HG03025 (cell line): ENCODE measurements at regions not wholly inside any gene's neighbourhood (a gene's known extent, or its start where the extent isn't known, plus 50 kb on each side); places are given as distances from the start of the nearest gene placed in this dataset.
"Not testable (repeated sequence)": the region's sequence is repeated elsewhere in the genome, so short reads cannot be mapped to it uniquely, and the experiment has no call there.

ENCODE experiments used
- ATAC-seq: cut with Tn5 transposase; IDR thresholded peaks from one replicate; pipeline ENCODE4 v1.9.1; 2021; ENCODE audit warnings: mild to moderate bottlenecking, moderate library complexity; ENCODE audit not compliant: unreplicated experiment, low FRiP score

- no peak for ATAC-seq
Observed at GRCh38 chr4:38327174-38327573, 336.8 kb upstream of the KLF3 start.

DNA sequence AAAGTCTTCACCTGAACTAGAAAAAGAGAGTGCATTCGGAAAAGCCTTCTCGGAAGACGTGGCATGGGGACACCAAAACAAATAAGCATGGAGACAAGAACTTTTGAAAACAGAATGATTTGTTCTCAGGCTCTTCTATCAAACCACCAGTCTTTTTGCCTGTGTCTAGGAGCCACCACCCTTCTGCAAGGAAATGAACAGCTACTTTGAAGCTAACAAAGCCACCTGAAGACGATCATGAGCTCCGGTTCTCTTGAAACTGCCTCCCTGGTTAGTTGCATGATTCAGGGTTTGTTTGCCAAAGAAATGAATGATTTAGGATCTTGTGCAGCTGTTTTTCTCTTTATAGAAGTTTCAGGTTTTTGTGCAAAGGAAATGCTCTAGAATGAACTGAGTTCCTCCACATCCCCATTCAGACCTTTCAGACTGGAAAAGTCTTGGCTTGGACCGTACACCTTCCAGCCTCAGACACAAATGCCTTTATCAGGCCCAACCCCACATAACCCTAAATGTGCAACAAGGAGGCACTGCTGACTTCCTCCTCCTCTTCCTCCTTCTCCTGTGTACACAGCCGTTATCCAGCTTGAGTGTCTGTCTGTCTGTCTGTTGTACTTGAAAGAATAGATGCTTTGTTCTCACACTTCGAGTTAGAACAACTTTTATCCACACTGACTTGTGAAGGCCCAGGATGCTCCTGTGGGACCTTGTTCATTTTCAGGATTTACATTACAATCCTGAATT lies 334.8 kb upstream of the KLF3 start:
- no peak for ATAC-seq

GRCh38 chr4:38330321-38330720 lies 333.7 kb upstream of the KLF3 start:
- ATAC-seq, result no peak

- ATAC-seq, result no peak
Observed at GRCh38 chr4:38330936-38331335, 333.1 kb upstream of the KLF3 start.

- no peak for ATAC-seq
Observed at GRCh38 chr4:38332699-38333098, 331.3 kb upstream of the KLF3 start.

GRCh38 chr4:38333219-38333618 lies 330.8 kb upstream of the KLF3 start:
- ATAC-seq, result no peak

DNA sequence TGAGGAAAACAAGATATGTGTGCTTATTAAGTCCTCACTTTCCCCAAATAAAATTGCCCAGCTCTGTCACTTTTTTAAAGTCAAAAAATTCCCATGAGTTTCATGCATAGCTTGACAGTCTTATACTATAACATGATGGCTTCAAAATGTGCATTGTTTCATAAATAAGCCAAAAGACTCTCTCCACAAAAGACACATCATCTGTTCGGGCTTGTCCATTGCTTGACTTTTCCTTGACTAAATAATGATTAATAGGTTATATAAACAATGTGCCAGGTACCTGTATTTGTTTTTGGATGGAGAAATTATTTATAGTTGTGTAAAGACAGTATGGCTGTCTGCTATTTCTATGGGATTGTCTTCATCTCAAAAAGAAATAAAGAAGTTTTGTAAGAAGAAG lies 329.2 kb upstream of the KLF3 start:
- no peak for ATAC-seq

GRCh38 chr4:38338939-38339338 lies 325.1 kb upstream of the KLF3 start:
- ATAC-seq, result not testable (repeated sequence)

DNA sequence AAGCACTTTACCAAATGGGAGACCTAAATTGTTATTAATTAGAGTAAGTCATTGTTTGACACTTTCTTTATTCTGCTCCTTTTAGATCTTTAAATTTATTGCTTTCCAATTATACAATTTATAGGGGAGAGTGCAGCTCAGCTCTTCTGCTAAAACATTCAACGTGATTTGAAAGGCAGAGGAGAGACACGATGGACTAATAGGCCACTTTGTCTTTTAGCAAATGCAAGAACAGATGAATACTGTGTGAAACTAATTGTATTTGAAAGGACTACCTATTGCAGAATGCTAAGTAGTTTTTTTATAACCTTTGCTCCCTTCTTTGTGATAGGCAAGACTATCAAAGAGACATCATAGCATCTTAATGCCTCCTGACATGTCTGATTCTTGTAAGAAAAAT lies 320.4 kb upstream of the KLF3 start:
- no peak for ATAC-seq

DNA sequence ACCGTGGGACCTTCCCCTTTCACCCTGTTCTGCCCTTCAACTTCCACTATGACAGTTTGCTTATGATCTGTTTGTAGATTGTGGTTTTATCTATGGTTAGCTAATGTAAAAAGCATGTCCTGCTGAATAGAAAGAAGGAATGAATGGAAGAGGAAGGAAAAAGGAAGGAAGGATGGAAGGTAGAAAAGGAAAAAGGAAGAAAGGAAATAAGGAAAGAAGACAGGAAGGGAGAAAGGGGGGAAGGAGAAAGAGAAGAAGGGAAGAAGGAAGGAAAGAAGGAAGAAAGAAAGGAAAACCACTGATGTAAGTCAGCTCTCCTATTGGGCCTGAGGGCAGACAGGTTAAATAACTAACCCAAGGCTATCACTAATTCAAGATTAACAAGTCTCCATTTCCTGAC lies 319.1 kb upstream of the KLF3 start:
- ATAC-seq, result no peak

DNA sequence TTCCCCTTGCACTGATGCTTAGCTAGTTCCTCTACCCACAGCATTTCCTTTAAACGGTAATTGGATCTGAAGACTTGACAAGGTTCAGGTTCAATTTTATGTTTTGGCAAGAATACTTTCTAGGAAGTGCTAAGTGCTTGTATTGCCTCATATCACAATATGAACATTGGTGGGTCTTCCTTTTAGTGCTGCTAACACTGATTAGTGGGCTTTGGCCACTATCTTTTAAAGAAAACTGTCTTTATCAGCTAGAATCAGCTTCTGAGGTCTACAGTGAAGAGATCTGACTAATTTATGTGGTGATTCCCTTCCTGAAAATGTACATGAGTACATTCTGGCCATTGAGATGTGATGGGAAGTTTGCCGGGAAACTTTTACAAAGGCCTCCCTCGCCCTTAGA lies 316.7 kb upstream of the KLF3 start:
- ATAC-seq, result no peak

- ATAC-seq, result no peak
Observed at GRCh38 chr4:38354421-38354820, 309.6 kb upstream of the KLF3 start.

GRCh38 chr4:38354872-38355271 lies 309.1 kb upstream of the KLF3 start:
- no peak for ATAC-seq

DNA sequence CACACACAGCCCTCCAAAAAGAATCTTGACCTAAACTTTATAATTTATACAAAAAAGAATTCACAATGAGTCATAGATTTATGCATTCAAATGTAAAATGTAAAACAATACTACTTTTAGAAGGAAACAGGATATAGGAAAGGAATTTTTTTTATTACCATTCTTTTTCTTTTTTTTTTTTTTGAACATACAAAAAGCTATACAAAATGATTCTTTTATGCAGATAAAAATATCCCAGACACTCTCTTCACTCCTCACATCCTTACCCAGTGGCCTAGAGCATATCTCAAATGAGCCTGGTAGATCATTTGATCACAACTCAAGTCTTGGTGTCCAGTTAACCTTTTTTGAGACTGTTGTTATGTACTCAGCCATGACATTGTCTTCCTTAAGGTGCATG lies 307.3 kb upstream of the KLF3 start:
- ATAC-seq, result no peak

GRCh38 chr4:38357546-38357945 lies 306.5 kb upstream of the KLF3 start:
- ATAC-seq, result no peak

DNA sequence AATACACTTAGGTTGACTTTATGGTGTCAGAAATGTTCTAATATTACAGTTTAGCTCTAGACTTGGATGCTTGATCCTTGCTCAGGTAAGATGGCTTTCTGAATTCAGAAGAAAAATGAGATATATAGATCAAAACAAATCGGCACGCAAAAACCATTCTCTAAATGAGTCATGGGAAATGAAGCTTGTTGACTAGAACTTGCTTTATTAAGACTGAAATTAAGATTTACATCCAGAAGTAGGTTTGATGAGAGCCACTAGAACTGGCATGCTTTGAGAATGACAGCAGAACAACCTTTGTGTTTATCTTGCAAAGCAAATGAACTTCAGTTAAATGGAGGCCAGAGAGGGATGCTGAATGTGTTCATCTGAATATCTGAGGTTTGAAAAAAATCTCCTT lies 304.9 kb upstream of the KLF3 start:
- ATAC-seq, result no peak

GRCh38 chr4:38360201-38360600 lies 303.8 kb upstream of the KLF3 start:
- ATAC-seq, result no peak

GRCh38 chr4:38364383-38364963 lies 299.5 kb upstream of the KLF3 start:
- no peak for ATAC-seq

GRCh38 chr4:38365261-38365660 lies 298.7 kb upstream of the KLF3 start:
- ATAC-seq, result no peak

DNA sequence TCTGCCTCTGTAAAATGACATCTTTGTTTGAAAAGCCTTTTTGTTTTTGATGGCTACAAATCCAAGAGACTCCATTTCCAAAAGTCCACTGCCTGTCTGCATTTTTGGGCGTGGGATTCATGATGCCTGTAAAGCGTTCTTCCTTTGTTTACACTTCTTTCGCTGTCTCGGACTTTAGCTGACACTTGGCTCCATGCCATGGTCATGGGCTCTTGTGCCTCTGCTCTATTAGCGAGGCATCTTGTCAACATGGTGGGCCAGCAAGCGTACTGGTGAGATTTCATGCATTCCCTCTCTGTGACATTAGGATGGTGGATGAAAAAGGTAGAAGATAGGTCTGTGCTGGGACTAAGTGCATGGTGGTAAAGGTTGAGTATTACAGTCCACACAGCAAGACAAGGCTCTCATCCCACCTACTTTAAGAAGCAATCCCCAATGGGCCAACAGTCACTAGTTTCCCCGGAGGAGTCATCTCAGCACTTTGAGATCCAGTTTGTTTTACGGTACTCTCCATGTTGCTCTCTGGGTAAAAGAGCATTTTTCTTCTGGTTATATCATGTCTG lies 298.2 kb upstream of the KLF3 start:
- ATAC-seq, result no peak

DNA sequence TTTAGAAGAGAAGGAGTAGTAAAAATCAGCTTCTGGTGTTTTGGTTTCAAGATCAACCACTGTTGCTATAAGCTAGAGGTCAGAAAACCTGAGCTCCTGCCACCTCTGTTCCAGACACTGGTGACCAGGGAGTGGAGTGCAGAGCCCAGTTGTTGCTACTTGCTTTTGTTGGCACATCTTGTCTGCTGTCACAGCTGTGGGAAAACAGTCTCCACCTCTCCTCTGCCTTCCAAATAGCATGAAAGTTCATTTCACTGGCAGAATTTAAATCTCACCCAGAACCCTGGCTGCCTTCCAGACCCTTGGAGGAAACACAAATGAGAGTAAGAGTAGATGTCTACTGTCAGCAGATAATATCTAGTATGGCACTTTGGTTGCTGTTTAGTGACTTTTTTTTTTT lies 297.5 kb upstream of the KLF3 start:
- no peak for ATAC-seq

DNA sequence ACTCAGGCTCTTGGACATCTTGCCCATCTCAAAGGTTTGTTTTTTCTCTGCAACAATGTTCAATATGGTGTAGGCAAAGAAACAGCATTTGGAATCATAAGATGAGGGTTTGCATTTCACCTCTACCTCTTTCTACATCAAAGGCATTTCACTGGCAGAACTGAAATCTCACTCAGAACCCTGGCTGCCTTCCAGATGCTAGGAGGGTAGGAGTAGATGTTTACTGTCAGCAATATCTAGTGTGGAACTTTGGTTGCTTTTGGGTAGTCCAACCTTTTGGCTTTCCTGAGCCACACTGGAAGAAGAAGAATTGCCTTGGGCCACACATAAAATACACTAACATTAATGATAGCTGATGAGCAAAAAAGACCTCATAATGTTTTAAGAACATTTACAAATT lies 297.0 kb upstream of the KLF3 start:
- ATAC-seq, result no peak
